NCI-H1048 (cell line): ENCODE measurements at regions not wholly inside any gene's neighbourhood (a gene's known extent, or its start where the extent isn't known, plus 50 kb on each side); places are given as distances from the start of the nearest gene placed in this dataset.

Source experiments
- DNase-seq: peaks from one replicate; lab custom pipeline; 2025; lab: John Stamatoyannopoulos, UW

- DNase-seq, result no peak
Measured at GRCh38 chr6:98467091-98467490, 367.3 kb upstream of the POU3F2 start.

- DNase-seq, result no peak
Measured at GRCh38 chr6:98467902-98468301, 366.5 kb upstream of the POU3F2 start.

GRCh38 chr6:98469141-98469540, 365.2 kb upstream of the POU3F2 start:
- no peak for DNase-seq

- no peak for DNase-seq
Measured at GRCh38 chr6:98470821-98471220, 363.6 kb upstream of the POU3F2 start.

DNA sequence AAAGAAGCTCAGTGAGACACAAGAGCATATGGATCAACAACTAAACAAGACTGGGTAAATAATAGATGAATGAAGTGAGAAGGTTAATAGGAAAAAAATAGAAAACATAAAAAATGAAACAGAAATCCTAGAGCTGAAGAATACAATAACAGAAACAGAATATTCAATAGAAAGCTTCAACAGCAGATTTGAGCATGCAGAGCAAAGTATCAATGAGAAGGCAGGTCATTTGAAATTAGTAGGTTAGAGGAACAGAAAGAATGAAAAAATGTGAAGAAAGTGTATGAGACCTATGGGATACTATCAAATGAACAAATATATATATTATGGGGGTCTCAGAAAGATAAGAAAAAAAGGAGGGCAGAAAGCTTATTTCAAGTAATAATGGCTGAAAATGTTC, 362.9 kb upstream of the POU3F2 start:
- DNase-seq, result no peak

GRCh38 chr6:98477231-98477630, 357.1 kb upstream of the POU3F2 start:
- no peak for DNase-seq

DNA sequence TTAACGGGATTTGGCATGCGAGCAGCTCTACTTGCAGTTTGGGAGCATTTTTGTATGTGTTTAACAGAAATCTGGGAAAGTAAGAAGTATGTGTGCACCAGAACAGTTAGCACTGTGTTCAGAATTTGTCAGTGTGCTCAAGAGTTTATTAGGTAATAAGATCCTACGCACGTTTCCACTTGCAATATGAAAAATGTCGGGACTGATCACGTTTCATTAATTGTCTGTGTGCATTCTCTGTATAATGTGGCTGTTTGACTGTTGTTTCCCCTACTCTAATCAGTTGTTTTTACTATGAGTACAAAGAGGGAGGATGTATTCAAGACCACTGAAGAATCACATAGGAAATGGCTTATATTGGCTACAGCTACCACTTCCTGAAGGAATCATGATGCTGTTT, 349.7 kb upstream of the POU3F2 start:
- no peak for DNase-seq

GRCh38 chr6:98485593-98485992, 348.8 kb upstream of the POU3F2 start:
- no peak for DNase-seq

DNA sequence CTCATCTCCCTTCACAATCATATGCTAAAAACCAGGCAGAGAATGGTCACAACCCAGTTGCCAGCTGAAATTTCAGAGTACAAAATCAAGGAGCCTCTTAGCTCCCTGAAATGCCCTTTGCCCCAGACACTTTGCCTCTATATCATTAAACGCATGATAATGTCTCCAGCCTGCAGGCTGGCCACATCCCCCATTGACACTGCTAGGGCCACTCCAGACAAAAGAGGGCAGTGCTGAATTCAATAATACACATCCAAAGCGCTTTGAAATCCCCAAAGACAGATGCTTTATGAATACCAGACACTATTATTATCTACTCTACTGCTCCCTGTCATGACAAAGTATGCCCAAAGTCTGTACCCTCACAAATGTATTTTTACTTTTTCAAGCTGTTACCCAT, 348.3 kb upstream of the POU3F2 start:
- DNase-seq, result no peak

- DNase-seq, result no peak
Measured at GRCh38 chr6:98487612-98488011, 346.8 kb upstream of the POU3F2 start.

GRCh38 chr6:98498144-98498775, 336.1 kb upstream of the POU3F2 start:
- no peak for DNase-seq

- no peak for DNase-seq
Measured at GRCh38 chr6:98498866-98499265, 335.5 kb upstream of the POU3F2 start.

GRCh38 chr6:98514073-98514720, 320.2 kb upstream of the POU3F2 start:
- no peak for DNase-seq

- DNase-seq, result no peak
Measured at GRCh38 chr6:98514796-98515195, 319.6 kb upstream of the POU3F2 start.

DNA sequence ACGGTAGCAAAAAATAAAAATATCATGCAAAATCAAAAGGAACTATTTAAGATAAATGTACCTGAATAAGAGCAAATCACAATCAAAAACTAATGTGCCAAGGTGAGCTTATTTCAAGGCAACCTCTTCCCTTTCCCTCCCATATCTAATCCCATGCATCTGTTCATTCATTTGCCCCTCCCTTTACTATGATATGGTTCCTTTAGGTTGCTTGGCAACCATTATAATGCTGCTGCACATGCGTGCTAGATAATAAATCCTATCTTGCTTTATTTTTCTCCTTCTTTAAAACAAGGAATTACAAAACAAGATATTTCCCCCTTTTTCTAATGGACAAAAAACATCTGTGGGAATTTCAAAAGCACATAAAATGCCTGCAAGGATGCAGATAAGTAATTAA, 318.2 kb upstream of the POU3F2 start:
- no peak for DNase-seq

- no peak for DNase-seq
Measured at GRCh38 chr6:98516866-98517265, 317.5 kb upstream of the POU3F2 start.

- no peak for DNase-seq
Measured at GRCh38 chr6:98525860-98526259, 308.5 kb upstream of the POU3F2 start.

DNA sequence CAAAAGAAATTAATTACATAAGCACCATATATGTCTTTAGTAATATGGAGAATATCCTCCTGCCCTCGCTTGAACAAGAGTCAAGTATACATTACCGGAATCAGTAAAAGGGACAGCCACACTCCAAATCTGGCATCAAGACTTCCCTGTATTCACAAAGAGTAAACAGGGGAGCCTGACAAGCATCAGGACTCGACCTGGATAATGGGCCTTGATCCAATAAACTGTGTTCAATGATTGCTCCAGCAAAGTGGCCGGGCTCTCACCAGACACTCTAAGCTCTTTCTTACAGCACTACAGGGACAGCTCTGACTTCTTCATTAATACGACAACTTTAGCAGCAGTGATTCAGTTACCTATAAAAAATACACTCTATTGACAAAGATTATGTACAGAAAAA, 307.9 kb upstream of the POU3F2 start:
- no peak for DNase-seq

DNA sequence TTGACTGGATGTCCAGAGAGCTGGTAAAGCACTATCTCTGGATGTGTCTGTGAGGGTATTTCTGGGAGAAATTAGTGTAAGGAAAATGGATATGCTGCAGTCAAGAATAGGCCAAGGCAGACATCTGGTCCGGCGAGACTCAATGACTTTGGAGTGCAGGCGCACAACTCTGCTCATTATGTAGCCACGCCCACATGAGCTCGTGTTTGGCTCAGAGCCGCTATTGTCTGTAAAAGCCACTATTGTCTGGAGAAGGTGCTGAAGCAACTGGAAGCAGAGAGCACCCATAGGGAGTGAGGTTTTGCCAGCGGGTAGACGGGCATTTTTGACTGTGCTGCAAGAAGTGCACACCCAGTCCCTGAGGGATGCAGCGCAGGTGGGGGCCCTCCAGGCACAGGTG, 305.0 kb upstream of the POU3F2 start:
- no peak for DNase-seq

GRCh38 chr6:98530732-98531131, 303.6 kb upstream of the POU3F2 start:
- DNase-seq, result no peak

- DNase-seq, result no peak
Measured at GRCh38 chr6:98532004-98532403, 302.4 kb upstream of the POU3F2 start.

GRCh38 chr6:98539741-98540140, 294.6 kb upstream of the POU3F2 start:
- DNase-seq, result no peak

- DNase-seq, result no peak
Measured at GRCh38 chr6:98546376-98546775, 288.0 kb upstream of the POU3F2 start.

GRCh38 chr6:98547151-98547550, 287.2 kb upstream of the POU3F2 start:
- DNase-seq, result no peak
